Uterus (tissue), 2 donors: ENCODE measurements at regions not wholly inside any gene's neighbourhood (a gene's known extent, or its start where the extent isn't known, plus 50 kb on each side); places are given as distances from the start of the nearest gene placed in this dataset.

Source experiments
- POLR2A ChIP-seq, 2 donors: fragments of 450-650 bp; IDR thresholded peaks; one replicate each; pipeline ENCODE4 v1.6.1; 2016; ENCODE audit warnings: antibody characterized with exemption in 2 of 2, mild to moderate bottlenecking in 1 of 2, moderate library complexity in 1 of 2
- TF ChIP-seq, protein P1 (sequence below), 4 experiments: fragments of 200-600 bp in 2 of 4; fragments of 450-650 bp in 2 of 4; sonication (generic) in 2 of 4; IDR thresholded peaks; one replicate each; pipeline ENCODE4 v1.5.1; 2016 to 2019; ENCODE audit warnings: antibody characterized with exemption in 4 of 4, mild to moderate bottlenecking in 2 of 4, moderate library complexity in 1 of 4

GRCh38 chr10:121422096-121422495 is 176.1 kb downstream of the FGFR2 start:
- TF ChIP-seq, protein P1, sequence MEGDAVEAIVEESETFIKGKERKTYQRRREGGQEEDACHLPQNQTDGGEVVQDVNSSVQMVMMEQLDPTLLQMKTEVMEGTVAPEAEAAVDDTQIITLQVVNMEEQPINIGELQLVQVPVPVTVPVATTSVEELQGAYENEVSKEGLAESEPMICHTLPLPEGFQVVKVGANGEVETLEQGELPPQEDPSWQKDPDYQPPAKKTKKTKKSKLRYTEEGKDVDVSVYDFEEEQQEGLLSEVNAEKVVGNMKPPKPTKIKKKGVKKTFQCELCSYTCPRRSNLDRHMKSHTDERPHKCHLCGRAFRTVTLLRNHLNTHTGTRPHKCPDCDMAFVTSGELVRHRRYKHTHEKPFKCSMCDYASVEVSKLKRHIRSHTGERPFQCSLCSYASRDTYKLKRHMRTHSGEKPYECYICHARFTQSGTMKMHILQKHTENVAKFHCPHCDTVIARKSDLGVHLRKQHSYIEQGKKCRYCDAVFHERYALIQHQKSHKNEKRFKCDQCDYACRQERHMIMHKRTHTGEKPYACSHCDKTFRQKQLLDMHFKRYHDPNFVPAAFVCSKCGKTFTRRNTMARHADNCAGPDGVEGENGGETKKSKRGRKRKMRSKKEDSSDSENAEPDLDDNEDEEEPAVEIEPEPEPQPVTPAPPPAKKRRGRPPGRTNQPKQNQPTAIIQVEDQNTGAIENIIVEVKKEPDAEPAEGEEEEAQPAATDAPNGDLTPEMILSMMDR (IDR thresholded peaks at IDR 0.05) = no peak
- TF ChIP-seq POLR2A (IDR thresholded peaks at IDR 0.05) = no peak
